Activated CD4-positive, alpha-beta memory T cell treated with anti-CD3 and anti-CD28 coated beads for 36 hours (primary cell): ENCODE measurements at regions not wholly inside any gene's neighbourhood (a gene's known extent, or its start where the extent isn't known, plus 50 kb on each side); places are given as distances from the start of the nearest gene placed in this dataset.

Experiments
- CTCF ChIA-PET: fragments of 350-600 bp; sonication (Branson Sonifier 250); formaldehyde crosslinking; loops from one replicate; lab custom pipeline; 2021; ENCODE audit warnings: antibody characterized with exemption, inconsistent platforms; lab: Charles Lee
- POLR2A ChIA-PET: fragments of 350-600 bp; sonication (Branson Sonifier 250); formaldehyde crosslinking; loops from one replicate; lab custom pipeline; 2021; ENCODE audit warnings: antibody characterized with exemption; lab: Charles Lee
- DNase-seq: peaks from one replicate; pipeline ENCODE4 v3.0.0-alpha.2; 2020
- H3K27ac Mint-ChIP-seq: one replicate; pipeline ENCODE4 v1.8.0; 2021; ENCODE audit warnings: mixed read lengths
- H3K27me3 Mint-ChIP-seq: one replicate; pipeline ENCODE4 v1.8.0; 2021; ENCODE audit warnings: mixed read lengths
- H3K36me3 Mint-ChIP-seq: one replicate; pipeline ENCODE4 v1.8.0; 2021; ENCODE audit warnings: mixed read lengths
- H3K4me1 Mint-ChIP-seq: one replicate; pipeline ENCODE4 v1.8.0; 2021; ENCODE audit warnings: low read depth, mixed read lengths
- H3K4me3 Mint-ChIP-seq: one replicate; pipeline ENCODE4 v1.8.0; 2021; ENCODE audit warnings: mild to moderate bottlenecking, mixed read lengths
- H3K9me3 Mint-ChIP-seq: one replicate; pipeline ENCODE4 v1.8.0; 2021; ENCODE audit warnings: mixed read lengths
- intact Hi-C: fragments of 100-400 bp; cut with micrococcal nuclease; formaldehyde crosslinking; loops from one replicate; pipeline ENCODE4 v1.15.1; 2023

- no peaks in the 10 kb centered on the region for H3K4me1 Mint-ChIP-seq
- no peak overlapping the region for H3K4me3 Mint-ChIP-seq
- intact Hi-C loops, result no loop called here
- ChIA-PET CTCF (no interaction called here), POLR2A (no interaction called here)
- H3K27me3 Mint-ChIP-seq, result no peaks in the 10 kb centered on the region
- H3K27ac Mint-ChIP-seq, result no peak overlapping the region
- H3K36me3 Mint-ChIP-seq, result no peaks in the 10 kb centered on the region
- no peak for DNase-seq
- no peaks in the 10 kb centered on the region for H3K9me3 Mint-ChIP-seq
These were observed 348.3 kb downstream of the BMP4 start for GRCh38 chr14:53608369-53608768.

DNA sequence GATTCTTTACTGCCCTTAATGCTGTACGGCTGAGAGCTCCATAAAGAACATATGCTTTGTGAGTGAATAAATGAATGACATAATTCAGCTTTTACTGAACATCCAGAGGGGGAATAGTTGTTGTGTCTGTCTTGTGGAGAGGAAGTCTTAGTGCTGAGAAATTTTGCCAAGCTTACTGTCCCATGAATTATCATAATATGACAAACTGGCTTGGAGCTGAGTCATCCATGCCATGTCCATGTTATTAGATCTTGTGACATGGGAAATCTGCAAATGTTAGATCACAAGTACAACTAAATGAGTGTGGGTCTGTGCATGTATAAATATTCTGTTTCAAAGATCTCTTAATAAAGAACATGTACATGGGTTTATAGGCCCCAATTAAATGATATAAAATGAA is 350.4 kb downstream of the BMP4 start:
- ChIA-PET POLR2A (no interaction called here), CTCF (no interaction called here)
- intact Hi-C loops, result no loop called here
- Mint-ChIP-seq H3K4me1 (no peaks in the 10 kb centered on the region), H3K9me3 (no peaks in the 10 kb centered on the region), H3K36me3 (no peaks in the 10 kb centered on the region), H3K27ac (no peak overlapping the region), H3K27me3 (no peaks in the 10 kb centered on the region), H3K4me3 (no peak overlapping the region)
- no peak for DNase-seq

- POLR2A ChIA-PET, result no interaction called here
- no peak overlapping the region for H3K4me3 Mint-ChIP-seq
- H3K27ac Mint-ChIP-seq, result no peak overlapping the region
- no peaks in the 10 kb centered on the region for H3K27me3 Mint-ChIP-seq
- intact Hi-C loops, result no loop called here
- H3K4me1 Mint-ChIP-seq, result no peaks in the 10 kb centered on the region
- H3K36me3 Mint-ChIP-seq, result no peaks in the 10 kb centered on the region
- CTCF ChIA-PET, result no interaction called here
- DNase-seq, result no peak
- no peaks in the 10 kb centered on the region for H3K9me3 Mint-ChIP-seq
These were observed 351.1 kb downstream of the BMP4 start for GRCh38 chr14:53605562-53605961.

GRCh38 chr14:53603994-53604393 is 352.6 kb downstream of the BMP4 start:
- Mint-ChIP-seq H3K27me3 (no peaks in the 10 kb centered on the region), H3K4me3 (no peak overlapping the region), H3K4me1 (no peaks in the 10 kb centered on the region), H3K36me3 (no peaks in the 10 kb centered on the region), H3K9me3 (no peaks in the 10 kb centered on the region), H3K27ac (no peak overlapping the region)
- intact Hi-C loops, result no loop called here
- ChIA-PET POLR2A (no interaction called here), CTCF (no interaction called here)
- DNase-seq, result no peak

GRCh38 chr14:53601409-53601808 is 355.2 kb downstream of the BMP4 start:
- POLR2A ChIA-PET, result no interaction called here
- Mint-ChIP-seq H3K9me3 (no peaks in the 10 kb centered on the region), H3K27ac (no peak overlapping the region), H3K27me3 (no peaks in the 10 kb centered on the region), H3K36me3 (no peaks in the 10 kb centered on the region), H3K4me1 (no peaks in the 10 kb centered on the region), H3K4me3 (no peak overlapping the region)
- DNase-seq, result no peak
- CTCF ChIA-PET, result no interaction called here
- intact Hi-C loops, result no loop called here

- Mint-ChIP-seq H3K4me3 (no peak overlapping the region), H3K4me1 (no peaks in the 10 kb centered on the region), H3K9me3 (peaks cover 2% of the 10 kb centered on the region), H3K27ac (no peak overlapping the region), H3K36me3 (no peaks in the 10 kb centered on the region), H3K27me3 (no peaks in the 10 kb centered on the region)
- ChIA-PET CTCF (no interaction called here), POLR2A (no interaction called here)
- intact Hi-C loops, result no loop called here
- DNase-seq, result no peak
These were observed 357.2 kb downstream of the BMP4 start for GRCh38 chr14:53599221-53599945.

- Mint-ChIP-seq H3K27ac (no peak overlapping the region), H3K9me3 (peaks cover 2% of the 10 kb centered on the region), H3K4me1 (no peaks in the 10 kb centered on the region), H3K36me3 (no peaks in the 10 kb centered on the region), H3K4me3 (no peak overlapping the region), H3K27me3 (no peaks in the 10 kb centered on the region)
- POLR2A ChIA-PET, result no interaction called here
- CTCF ChIA-PET, result no interaction called here
- no peak for DNase-seq
- intact Hi-C loops, result no loop called here
These were observed 359.6 kb downstream of the BMP4 start for GRCh38 chr14:53596853-53597525.

DNA sequence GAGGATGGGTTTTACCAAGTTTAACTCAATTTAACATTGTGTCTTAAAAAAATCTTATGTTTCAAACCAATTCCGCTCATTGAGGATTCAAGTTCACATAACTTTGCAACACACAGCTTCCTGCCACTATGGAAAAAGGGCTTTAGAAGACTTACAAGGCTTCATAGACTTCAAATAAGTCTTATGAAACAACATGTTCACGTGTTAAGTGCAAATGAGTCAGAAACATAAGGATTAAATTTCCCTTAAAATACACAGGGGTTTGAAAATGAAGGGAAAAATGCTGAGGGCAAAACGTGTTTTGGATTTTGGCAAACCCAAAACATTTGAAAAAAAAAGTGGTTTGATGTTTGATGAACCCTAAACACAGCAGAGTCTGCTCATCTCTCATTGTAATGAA is 364.8 kb downstream of the BMP4 start:
- ChIA-PET CTCF (no interaction called here), POLR2A (no interaction called here)
- no peak overlapping the region for H3K27ac Mint-ChIP-seq

GRCh38 chr14:53581504-53581903 is 375.1 kb downstream of the BMP4 start:
- H3K36me3 Mint-ChIP-seq, result no peaks in the 10 kb centered on the region
- ChIA-PET CTCF (no interaction called here), POLR2A (no interaction called here)
- intact Hi-C loops, result no loop called here
- no peaks in the 10 kb centered on the region for H3K4me1 Mint-ChIP-seq
- H3K4me3 Mint-ChIP-seq, result no peak overlapping the region
- no peak overlapping the region for H3K27ac Mint-ChIP-seq
- H3K9me3 Mint-ChIP-seq, result no peaks in the 10 kb centered on the region
- H3K27me3 Mint-ChIP-seq, result no peaks in the 10 kb centered on the region
- no peak for DNase-seq

More for the DNA sequence above, 364.8 kb downstream of the BMP4 start:
- intact Hi-C loops, result no loop called here
- no peaks in the 10 kb centered on the region for H3K36me3 Mint-ChIP-seq
- no peak overlapping the region for H3K4me3 Mint-ChIP-seq
- no peaks in the 10 kb centered on the region for H3K27me3 Mint-ChIP-seq
- no peak for DNase-seq
- no peaks in the 10 kb centered on the region for H3K4me1 Mint-ChIP-seq
- peaks cover 2% of the 10 kb centered on the region for H3K9me3 Mint-ChIP-seq

DNA sequence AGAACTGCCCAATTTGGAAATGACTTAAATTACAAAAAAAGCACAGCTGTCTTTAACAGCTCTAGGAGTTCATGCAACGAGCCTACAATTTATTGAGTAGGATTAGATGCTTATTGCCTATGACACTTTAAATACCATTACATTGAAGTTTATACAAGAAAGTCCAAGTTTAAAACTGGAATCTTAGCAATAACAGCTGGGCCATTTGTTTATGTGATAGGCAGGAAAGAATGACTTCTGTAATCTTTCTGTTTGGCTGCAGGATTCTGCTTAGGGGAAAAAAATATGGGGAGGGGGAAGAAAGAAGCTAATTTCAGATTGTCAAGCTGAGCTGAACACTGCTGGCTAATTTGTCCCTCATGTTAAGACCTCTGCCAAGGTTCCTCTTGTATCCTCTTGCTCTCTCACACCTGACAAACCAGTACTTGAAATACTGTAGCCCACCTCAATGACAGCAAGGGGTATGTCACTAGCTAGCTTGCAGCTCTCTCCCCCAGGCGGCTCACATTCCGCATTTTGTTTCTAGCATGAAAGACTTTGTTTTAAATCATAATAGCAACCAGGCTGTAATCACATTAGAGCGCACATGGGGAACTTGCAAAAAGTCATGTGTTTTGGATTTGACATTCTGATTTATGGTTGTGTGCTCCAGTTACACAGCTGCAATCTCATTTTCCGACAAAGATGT is 384.8 kb downstream of the BMP4 start:
- DNase-seq, result no peak
- ChIA-PET CTCF (interaction anchor here (0.6 kb wide), 2 partner anchors 94 to 202 kb away, joined by 3 read pairs; no protein-coding TSS in a partner anchor), POLR2A (no interaction called here)
- intact Hi-C loops, result no loop called here
- no peaks in the 10 kb centered on the region for H3K36me3 Mint-ChIP-seq
- peaks cover 13% of the 10 kb centered on the region for H3K9me3 Mint-ChIP-seq
- H3K27me3 Mint-ChIP-seq, result peaks cover 4% of the 10 kb centered on the region
- no peak overlapping the region for H3K4me3 Mint-ChIP-seq
- no peaks in the 10 kb centered on the region for H3K4me1 Mint-ChIP-seq
- H3K27ac Mint-ChIP-seq, result no peak overlapping the region

- no peaks in the 10 kb centered on the region for H3K36me3 Mint-ChIP-seq
- peaks cover 4% of the 10 kb centered on the region for H3K27me3 Mint-ChIP-seq
- intact Hi-C loops, result no loop called here
- ChIA-PET POLR2A (no interaction called here), CTCF (interaction anchor here (0.7 kb wide), 1 partner anchor 742 kb away, joined by 3 read pairs; no protein-coding TSS in a partner anchor)
- no peak overlapping the region for H3K27ac Mint-ChIP-seq
- DNase-seq, result no peak
- peaks cover 12% of the 10 kb centered on the region for H3K9me3 Mint-ChIP-seq
- H3K4me1 Mint-ChIP-seq, result no peaks in the 10 kb centered on the region
- no peak overlapping the region for H3K4me3 Mint-ChIP-seq
These were observed 385.9 kb downstream of the BMP4 start for GRCh38 chr14:53570411-53571387.

DNA sequence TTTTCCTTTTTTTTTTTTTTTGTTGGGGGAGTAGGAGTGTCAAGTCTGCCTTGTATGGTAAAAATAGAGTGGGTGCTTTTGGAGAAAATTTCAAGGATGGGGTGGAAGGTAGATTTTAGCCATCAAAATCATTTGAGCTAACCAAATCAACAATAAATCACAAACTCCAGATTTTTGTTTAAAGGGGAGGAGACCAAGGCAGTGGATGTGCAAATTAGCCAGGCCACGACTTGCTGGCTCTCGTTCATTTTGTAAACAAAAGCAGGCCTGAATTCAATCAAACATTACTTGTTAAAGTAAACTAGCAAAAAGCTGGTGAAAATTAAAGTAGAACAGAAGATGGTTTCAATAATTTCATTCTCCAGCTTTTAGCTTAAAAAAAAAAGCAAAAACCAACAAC is 387.2 kb downstream of the BMP4 start:
- H3K4me1 Mint-ChIP-seq, result no peaks in the 10 kb centered on the region
- H3K4me3 Mint-ChIP-seq, result no peak overlapping the region
- ChIA-PET CTCF (no interaction called here), POLR2A (no interaction called here)
- intact Hi-C loops, result no loop called here
- peaks cover 12% of the 10 kb centered on the region for H3K9me3 Mint-ChIP-seq
- no peak for DNase-seq
- H3K36me3 Mint-ChIP-seq, result no peaks in the 10 kb centered on the region
- peaks cover 4% of the 10 kb centered on the region for H3K27me3 Mint-ChIP-seq
- no peak overlapping the region for H3K27ac Mint-ChIP-seq
